Activated T-cell treated with anti-CD3 and anti-CD28 coated beads, Interleukin-2, amount 50 U/mL, for 24 hours (primary cell): ENCODE measurements at regions not wholly inside any gene's neighbourhood (a gene's known extent, or its start where the extent isn't known, plus 50 kb on each side); places are given as distances from the start of the nearest gene placed in this dataset.
"Not testable (repeated sequence)": the region's sequence is repeated elsewhere in the genome, so short reads cannot be mapped to it uniquely, and the experiment has no call there.

Source experiments
- DNase-seq: peaks from one replicate; pipeline ENCODE4 v3.0.0-alpha.2; 2020
- H3K27ac Mint-ChIP-seq: 2 replicates; pipeline ENCODE4 v1.8.0; 2020; ENCODE audit warnings: mild to moderate bottlenecking, mixed read lengths
- H3K27me3 Mint-ChIP-seq: 2 replicates; pipeline ENCODE4 v1.8.0; 2020; ENCODE audit warnings: mixed read lengths
- H3K36me3 Mint-ChIP-seq: 2 replicates; pipeline ENCODE4 v1.8.0; 2020; ENCODE audit warnings: low read depth, mixed read lengths
- H3K4me1 Mint-ChIP-seq: 2 replicates; pipeline ENCODE4 v1.8.0; 2020; ENCODE audit warnings: low read depth, mixed read lengths
- H3K4me3 Mint-ChIP-seq: 2 replicates; pipeline ENCODE4 v1.8.0; 2020; ENCODE audit warnings: mild to moderate bottlenecking, moderate library complexity, mixed read lengths
- H3K9me3 Mint-ChIP-seq: 2 replicates; pipeline ENCODE4 v1.8.0; 2020; ENCODE audit warnings: mixed read lengths

GRCh38 chr4:114034189-114034588, 54.7 kb upstream of the ARSJ start:
- Mint-ChIP-seq H3K36me3 (no peaks in the 10 kb centered on the region), H3K27ac (no peak overlapping the region), H3K27me3 (peaks cover 3% of the 10 kb centered on the region), H3K4me1 (no peaks in the 10 kb centered on the region), H3K4me3 (no peak overlapping the region), H3K9me3 (no peaks in the 10 kb centered on the region)
- no peak for DNase-seq

GRCh38 chr4:114036426-114036825, 57.0 kb upstream of the ARSJ start:
- Mint-ChIP-seq H3K27me3 (peaks cover 3% of the 10 kb centered on the region), H3K27ac (no peak overlapping the region), H3K36me3 (no peaks in the 10 kb centered on the region), H3K4me3 (no peak overlapping the region), H3K9me3 (no peaks in the 10 kb centered on the region), H3K4me1 (peaks cover 8% of the 10 kb centered on the region)
- DNase-seq: no peak

GRCh38 chr4:114036864-114037263, 57.4 kb upstream of the ARSJ start:
- H3K27me3 Mint-ChIP-seq: peaks cover 3% of the 10 kb centered on the region
- no peak for DNase-seq
- H3K9me3 Mint-ChIP-seq: no peaks in the 10 kb centered on the region
- no peaks in the 10 kb centered on the region for H3K36me3 Mint-ChIP-seq
- H3K4me1 Mint-ChIP-seq: peaks cover 8% of the 10 kb centered on the region
- no peak overlapping the region for H3K4me3 Mint-ChIP-seq
- H3K27ac Mint-ChIP-seq: no peak overlapping the region

GRCh38 chr4:114037988-114038387, 58.5 kb upstream of the ARSJ start:
- H3K36me3 Mint-ChIP-seq: no peaks in the 10 kb centered on the region
- no peak overlapping the region for H3K27ac Mint-ChIP-seq
- no peak overlapping the region for H3K4me3 Mint-ChIP-seq
- H3K4me1 Mint-ChIP-seq: peaks cover 8% of the 10 kb centered on the region
- DNase-seq: no peak
- peaks cover 3% of the 10 kb centered on the region for H3K27me3 Mint-ChIP-seq
- no peaks in the 10 kb centered on the region for H3K9me3 Mint-ChIP-seq

- H3K27ac Mint-ChIP-seq: no peak overlapping the region
- H3K9me3 Mint-ChIP-seq: no peaks in the 10 kb centered on the region
- peaks cover 3% of the 10 kb centered on the region for H3K27me3 Mint-ChIP-seq
- peaks cover 8% of the 10 kb centered on the region for H3K4me1 Mint-ChIP-seq
- H3K36me3 Mint-ChIP-seq: no peaks in the 10 kb centered on the region
- no peak overlapping the region for H3K4me3 Mint-ChIP-seq
- no peak for DNase-seq
These were observed 59.4 kb upstream of the ARSJ start for GRCh38 chr4:114038762-114039387.

GRCh38 chr4:114040319-114041116, 61.1 kb upstream of the ARSJ start:
- H3K4me3 Mint-ChIP-seq: no peak overlapping the region
- no peak overlapping the region for H3K27ac Mint-ChIP-seq
- H3K27me3 Mint-ChIP-seq: no peaks in the 10 kb centered on the region
- DNase-seq: no peak
- no peaks in the 10 kb centered on the region for H3K36me3 Mint-ChIP-seq
- H3K4me1 Mint-ChIP-seq: peaks cover 8% of the 10 kb centered on the region
- no peaks in the 10 kb centered on the region for H3K9me3 Mint-ChIP-seq

- Mint-ChIP-seq H3K9me3 (no peaks in the 10 kb centered on the region), H3K4me1 (peaks cover 8% of the 10 kb centered on the region), H3K27ac (no peak overlapping the region), H3K27me3 (no peaks in the 10 kb centered on the region), H3K36me3 (no peaks in the 10 kb centered on the region), H3K4me3 (no peak overlapping the region)
- DNase-seq: no peak
These were observed 61.6 kb upstream of the ARSJ start for GRCh38 chr4:114041117-114041475.

- H3K4me1 Mint-ChIP-seq: peaks cover 8% of the 10 kb centered on the region
- H3K4me3 Mint-ChIP-seq: no peak overlapping the region
- DNase-seq: no peak
- no peaks in the 10 kb centered on the region for H3K36me3 Mint-ChIP-seq
- H3K9me3 Mint-ChIP-seq: no peaks in the 10 kb centered on the region
- H3K27ac Mint-ChIP-seq: no peak overlapping the region
- H3K27me3 Mint-ChIP-seq: no peaks in the 10 kb centered on the region
These were observed 63.7 kb upstream of the ARSJ start for GRCh38 chr4:114043116-114043515.

- H3K27ac Mint-ChIP-seq, DNase-seq, H3K36me3 Mint-ChIP-seq, H3K9me3 Mint-ChIP-seq, H3K27me3 Mint-ChIP-seq, H3K4me1 Mint-ChIP-seq, H3K4me3 Mint-ChIP-seq: not testable (repeated sequence)
These were observed 64.9 kb upstream of the ARSJ start for GRCh38 chr4:114044351-114044750.

- H3K9me3 Mint-ChIP-seq: no peaks in the 10 kb centered on the region
- H3K27ac Mint-ChIP-seq: no peak overlapping the region
- H3K27me3 Mint-ChIP-seq: no peaks in the 10 kb centered on the region
These were observed 66.9 kb upstream of the ARSJ start for GRCh38 chr4:114046331-114046730.

GRCh38 chr4:114048154-114048553, 68.7 kb upstream of the ARSJ start:
- H3K27ac Mint-ChIP-seq, H3K9me3 Mint-ChIP-seq, H3K4me1 Mint-ChIP-seq, H3K4me3 Mint-ChIP-seq, H3K27me3 Mint-ChIP-seq, H3K36me3 Mint-ChIP-seq, DNase-seq: not testable (repeated sequence)

More at GRCh38 chr4:114046331-114046730, 66.9 kb upstream of the ARSJ start:
- Mint-ChIP-seq H3K4me1 (no peaks in the 10 kb centered on the region), H3K4me3 (no peak overlapping the region), H3K36me3 (no peaks in the 10 kb centered on the region)
- no peak for DNase-seq

GRCh38 chr4:114052227-114052626, 72.8 kb upstream of the ARSJ start:
- H3K27me3 Mint-ChIP-seq: no peaks in the 10 kb centered on the region
- DNase-seq: no peak
- H3K9me3 Mint-ChIP-seq: peaks cover 13% of the 10 kb centered on the region
- no peaks in the 10 kb centered on the region for H3K36me3 Mint-ChIP-seq
- no peak overlapping the region for H3K4me3 Mint-ChIP-seq
- H3K4me1 Mint-ChIP-seq: no peaks in the 10 kb centered on the region
- no peak overlapping the region for H3K27ac Mint-ChIP-seq

- Mint-ChIP-seq H3K4me1 (no peaks in the 10 kb centered on the region), H3K27ac (no peak overlapping the region), H3K27me3 (no peaks in the 10 kb centered on the region), H3K9me3 (peaks cover 13% of the 10 kb centered on the region), H3K36me3 (no peaks in the 10 kb centered on the region), H3K4me3 (no peak overlapping the region)
- DNase-seq: no peak
These were observed 77.2 kb upstream of the ARSJ start for GRCh38 chr4:114056599-114056998.

GRCh38 chr4:114057746-114058145, 78.3 kb upstream of the ARSJ start:
- Mint-ChIP-seq H3K36me3 (no peaks in the 10 kb centered on the region), H3K27ac (no peak overlapping the region), H3K4me3 (no peak overlapping the region), H3K9me3 (peaks cover 13% of the 10 kb centered on the region), H3K27me3 (no peaks in the 10 kb centered on the region), H3K4me1 (no peaks in the 10 kb centered on the region)
- no peak for DNase-seq

- H3K4me3 Mint-ChIP-seq: no peak overlapping the region
- H3K36me3 Mint-ChIP-seq: no peaks in the 10 kb centered on the region
- H3K27ac Mint-ChIP-seq: no peak overlapping the region
- DNase-seq: no peak
- no peaks in the 10 kb centered on the region for H3K9me3 Mint-ChIP-seq
- peaks cover 3% of the 10 kb centered on the region for H3K27me3 Mint-ChIP-seq
- H3K4me1 Mint-ChIP-seq: no peaks in the 10 kb centered on the region
These were observed 83.1 kb upstream of the ARSJ start for GRCh38 chr4:114062499-114062898.
